A549 (cell line): ENCODE measurements at regions not wholly inside any gene's neighbourhood (a gene's known extent, or its start where the extent isn't known, plus 50 kb on each side); places are given as distances from the start of the nearest gene placed in this dataset.
A peak's percentile ranks its signal among the peaks of the same experiment; 100 is the strongest.

Source experiments
- ATAC-seq, 2 experiments: fragments of 200-7000 bp in 1 of 2; fragments of >200 bp in 1 of 2; cut with Nextera tagmentation in 1 of 2; cut with Tn5 transposase in 1 of 2; 3 replicates each; pipeline versions ENCODE4 v1.8.0 to v1.9.1; 2018 to 2020; ENCODE audit warnings: mild to moderate bottlenecking in 1 of 2, moderate library complexity in 1 of 2
- CTCF ChIA-PET: fragments of 300-600 bp; sonication (Branson Sonifier 250); formaldehyde crosslinking; extraction: SDS; loops from one replicate; lab custom pipeline; 2021; ENCODE audit warnings: antibody characterized with exemption, inconsistent platforms; lab: Yijun Ruan, JAX
- POLR2A ChIA-PET: fragments of 350-600 bp; formaldehyde crosslinking; extraction: SDS; loops from one replicate; lab custom pipeline; 2021; ENCODE audit warnings: antibody characterized with exemption, inconsistent platforms; lab: Yijun Ruan, JAX
- DNase-seq, 2 experiments: peaks; one replicate each; pipeline versions ENCODE4 v3.0.0 to v3.0.0-alpha.2; 2011 to 2016; ENCODE audit warnings: low read depth in 1 of 2, low spot score in 1 of 2
- FAIRE-seq: peaks from 2 replicates; lab custom pipeline; 2011; peaks lifted over from hg19 to GRCh38; lab: Jason Lieb, UNC
- H3K27ac ChIP-seq, 2 experiments: fragments of >200 bp; sonication (Bioruptor Twin); formaldehyde crosslinking; 3 replicates each; pipeline ENCODE4 v1.5.1; 2016 to 2017
- H3K4me1 ChIP-seq: fragments of >200 bp; sonication (Bioruptor Twin); formaldehyde crosslinking; 3 replicates; pipeline ENCODE4 v1.6.1; 2016
- H3K4me2 ChIP-seq: fragments of >200 bp; sonication (Bioruptor Twin); formaldehyde crosslinking; 3 replicates; pipeline ENCODE4 v1.6.1; 2016
- H3K4me3 ChIP-seq: fragments of >200 bp; sonication (Bioruptor Twin); formaldehyde crosslinking; 3 replicates; pipeline ENCODE4 v1.5.1; 2016
- H3K9me3 ChIP-seq: fragments of >200 bp; sonication (Bioruptor Twin); formaldehyde crosslinking; 3 replicates; pipeline ENCODE4 v1.6.1; 2016
- CBX2 ChIP-seq: fragments of 200-600 bp; sonication (generic); IDR thresholded peaks from 2 replicates; pipeline ENCODE4 v1.6.1; 2016; ENCODE audit warnings: low read depth, mild to moderate bottlenecking, borderline replicate concordance
- CHD2 ChIP-seq: fragments of 150-350 bp; IDR thresholded peaks from 2 replicates; pipeline ENCODE4 v1.6.1; 2014; ENCODE audit warnings: low read length; ENCODE audit not compliant: partially characterized antibody
- EHF ChIP-seq: fragments of 250-450 bp; sonication (Bioruptor Pico); IDR thresholded peaks from 2 replicates; pipeline ENCODE4 v1.5.0; 2020; ENCODE audit warnings: mild to moderate bottlenecking
- HOXA7 ChIP-seq: fragments of 250-450 bp; sonication (Bioruptor Pico); IDR thresholded peaks from 2 replicates; pipeline ENCODE4 v1.5.0; 2020; ENCODE audit warnings: mild to moderate bottlenecking, moderate library complexity
- HOXB5 ChIP-seq: fragments of 250-450 bp; sonication (Bioruptor Pico); IDR thresholded peaks from 2 replicates; pipeline ENCODE4 v1.5.0; 2020; ENCODE audit warnings: mild to moderate bottlenecking, moderate library complexity
- MAFK ChIP-seq: fragments of 450-650 bp; IDR thresholded peaks from 2 replicates; pipeline ENCODE4 v1.6.1; 2014; ENCODE audit not compliant: partially characterized antibody
- NFE2L2 ChIP-seq: fragments of 150-350 bp; conservative IDR thresholded peaks from 2 replicates; pipeline ENCODE4 v1.6.1; 2014; ENCODE audit warnings: low read length
- PHF8 ChIP-seq: fragments of 200-600 bp; sonication (generic); IDR thresholded peaks from 2 replicates; pipeline ENCODE4 v1.6.1; 2016; ENCODE audit warnings: low read depth, mild to moderate bottlenecking, antibody characterized with exemption, moderate library complexity, borderline replicate concordance
- POLR2A ChIP-seq: IDR thresholded peaks from 2 replicates; pipeline ENCODE4 v1.6.1; 2012; ENCODE audit warnings: mild to moderate bottlenecking, low read length
- POLR2AphosphoS2 ChIP-seq: conservative IDR thresholded peaks from 2 replicates; pipeline ENCODE4 v1.6.1; 2012; ENCODE audit warnings: low read length, improper control_type of control experiment, inconsistent platforms
- RAD21 ChIP-seq, 2 experiments: fragments of >200 bp in 1 of 2; sonication (Bioruptor Twin) in 1 of 2; formaldehyde crosslinking in 1 of 2; IDR thresholded peaks in 1 of 2; conservative IDR thresholded peaks in 1 of 2; 2 replicates in 1 of 2; 3 replicates in 1 of 2; pipeline ENCODE4 v1.6.1; 2012 to 2018; ENCODE audit warnings: inconsistent platforms in 1 of 2
- RARB ChIP-seq: fragments of 250-450 bp; sonication (Bioruptor Pico); IDR thresholded peaks from 2 replicates; pipeline ENCODE4 v1.8.0; 2021; ENCODE audit warnings: mild to moderate bottlenecking, moderate library complexity
- RCOR1 ChIP-seq: fragments of 150-350 bp; IDR thresholded peaks from 2 replicates; pipeline ENCODE4 v1.6.1; 2014; ENCODE audit warnings: antibody characterized with exemption, low read length, low read depth
- SREBF2 ChIP-seq: fragments of 450-650 bp; IDR thresholded peaks from 2 replicates; pipeline ENCODE4 v1.6.1; 2014; ENCODE audit warnings: mild to moderate bottlenecking, moderate library complexity
- ZC3H11A ChIP-seq: fragments of 450-650 bp; IDR thresholded peaks from 2 replicates; pipeline ENCODE4 v1.6.1; 2014; ENCODE audit warnings: antibody characterized with exemption, mild to moderate bottlenecking
- ZSCAN20 ChIP-seq: fragments of 250-450 bp; sonication (Bioruptor Pico); IDR thresholded peaks from 2 replicates; pipeline ENCODE4 v1.8.0; 2022; ENCODE audit warnings: mild to moderate bottlenecking, moderate library complexity
- WGBS: methylation state at CpG from one replicate; pipeline ENCODE4 v1.1.6; 2017; ENCODE audit errors: missing lambda C conversion rate; 5-methylcytosine and 5-hydroxymethylcytosine counted together
- TF ChIP-seq, protein P1 (sequence below): IDR thresholded peaks from 2 replicates; pipeline ENCODE4 v1.6.1; 2012; ENCODE audit warnings: low read depth, borderline replicate concordance
- TF ChIP-seq, protein P2 (sequence below): fragments of 200-600 bp; sonication (generic); IDR thresholded peaks from 2 replicates; pipeline ENCODE4 v1.6.1; 2016; ENCODE audit warnings: antibody characterized with exemption, mild to moderate bottlenecking, moderate library complexity
- TF ChIP-seq, protein P3 (sequence below): fragments of >200 bp; sonication (Bioruptor Twin); formaldehyde crosslinking; IDR thresholded peaks from 2 replicates; pipeline ENCODE4 v1.6.1; 2016
- TF ChIP-seq, protein P4 (sequence below): fragments of >200 bp; sonication (Bioruptor Twin); formaldehyde crosslinking; IDR thresholded peaks from 3 replicates; pipeline ENCODE4 v1.5.1; 2016
- TF ChIP-seq, protein P5 (sequence below): fragments of 250-450 bp; sonication (Bioruptor Pico); IDR thresholded peaks from 2 replicates; pipeline ENCODE4 v1.5.0; 2020; ENCODE audit warnings: low read depth, mild to moderate bottlenecking, moderate library complexity

DNA sequence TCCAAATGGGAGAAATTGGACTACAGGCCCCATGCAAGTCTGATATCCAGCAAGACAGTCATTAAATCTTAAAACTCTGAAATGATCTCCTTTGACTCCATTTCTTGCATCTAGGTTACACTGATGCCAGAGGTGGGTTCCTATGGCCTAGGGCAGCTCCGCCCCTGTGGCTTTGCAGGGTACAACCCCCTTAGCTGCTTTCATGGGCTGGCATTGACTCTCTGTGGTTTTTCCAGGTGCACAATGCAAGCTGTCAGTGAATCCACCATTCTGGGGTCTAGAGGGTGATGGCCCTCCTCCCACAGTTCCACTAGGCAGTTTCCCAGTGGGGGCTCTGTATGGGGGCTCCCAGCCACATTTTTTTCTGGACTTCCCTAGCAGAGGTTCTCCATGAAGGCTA lies 228.5 kb upstream of the ADAMTS3 start:
- no peaks in the 10 kb centered on the region for H3K9me3 ChIP-seq
- H3K4me1 ChIP-seq, result no peaks in the 10 kb centered on the region
- ATAC-seq, result no peak
- POLR2A ChIA-PET, result no interaction called here
- no peak overlapping the region for H3K4me2 ChIP-seq
- no CpG with 5 or more reads among the region's 1 CpG for WGBS
- H3K4me3 ChIP-seq, result no peak overlapping the region
- no peak overlapping the region for H3K27ac ChIP-seq
- CTCF ChIA-PET, result no interaction called here
- DNase-seq, result no peak
- FAIRE-seq, result no peak
- TF ChIP-seq RCOR1 (no peak), NFE2L2 (no peak), POLR2AphosphoS2 (no peak), POLR2A (no peak), ZSCAN20 (CRISPR knock-in tag) (no peak), SREBF2 (no peak), RAD21 (conservative IDR thresholded peaks at IDR 0.05 in 1 of 2, IDR thresholded peaks at IDR 0.05 in 1 of 2) (no peak), CBX2 (no peak), CHD2 (no peak), RARB (CRISPR knock-in tag) (no peak), ZC3H11A (no peak), HOXA7 (CRISPR knock-in tag) (no peak)
- TF ChIP-seq, protein P1, sequence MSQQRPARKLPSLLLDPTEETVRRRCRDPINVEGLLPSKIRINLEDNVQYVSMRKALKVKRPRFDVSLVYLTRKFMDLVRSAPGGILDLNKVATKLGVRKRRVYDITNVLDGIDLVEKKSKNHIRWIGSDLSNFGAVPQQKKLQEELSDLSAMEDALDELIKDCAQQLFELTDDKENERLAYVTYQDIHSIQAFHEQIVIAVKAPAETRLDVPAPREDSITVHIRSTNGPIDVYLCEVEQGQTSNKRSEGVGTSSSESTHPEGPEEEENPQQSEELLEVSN, result no peak
- TF ChIP-seq, protein P2, sequence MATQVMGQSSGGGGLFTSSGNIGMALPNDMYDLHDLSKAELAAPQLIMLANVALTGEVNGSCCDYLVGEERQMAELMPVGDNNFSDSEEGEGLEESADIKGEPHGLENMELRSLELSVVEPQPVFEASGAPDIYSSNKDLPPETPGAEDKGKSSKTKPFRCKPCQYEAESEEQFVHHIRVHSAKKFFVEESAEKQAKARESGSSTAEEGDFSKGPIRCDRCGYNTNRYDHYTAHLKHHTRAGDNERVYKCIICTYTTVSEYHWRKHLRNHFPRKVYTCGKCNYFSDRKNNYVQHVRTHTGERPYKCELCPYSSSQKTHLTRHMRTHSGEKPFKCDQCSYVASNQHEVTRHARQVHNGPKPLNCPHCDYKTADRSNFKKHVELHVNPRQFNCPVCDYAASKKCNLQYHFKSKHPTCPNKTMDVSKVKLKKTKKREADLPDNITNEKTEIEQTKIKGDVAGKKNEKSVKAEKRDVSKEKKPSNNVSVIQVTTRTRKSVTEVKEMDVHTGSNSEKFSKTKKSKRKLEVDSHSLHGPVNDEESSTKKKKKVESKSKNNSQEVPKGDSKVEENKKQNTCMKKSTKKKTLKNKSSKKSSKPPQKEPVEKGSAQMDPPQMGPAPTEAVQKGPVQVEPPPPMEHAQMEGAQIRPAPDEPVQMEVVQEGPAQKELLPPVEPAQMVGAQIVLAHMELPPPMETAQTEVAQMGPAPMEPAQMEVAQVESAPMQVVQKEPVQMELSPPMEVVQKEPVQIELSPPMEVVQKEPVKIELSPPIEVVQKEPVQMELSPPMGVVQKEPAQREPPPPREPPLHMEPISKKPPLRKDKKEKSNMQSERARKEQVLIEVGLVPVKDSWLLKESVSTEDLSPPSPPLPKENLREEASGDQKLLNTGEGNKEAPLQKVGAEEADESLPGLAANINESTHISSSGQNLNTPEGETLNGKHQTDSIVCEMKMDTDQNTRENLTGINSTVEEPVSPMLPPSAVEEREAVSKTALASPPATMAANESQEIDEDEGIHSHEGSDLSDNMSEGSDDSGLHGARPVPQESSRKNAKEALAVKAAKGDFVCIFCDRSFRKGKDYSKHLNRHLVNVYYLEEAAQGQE, result no peak
- TF ChIP-seq, protein P3, sequence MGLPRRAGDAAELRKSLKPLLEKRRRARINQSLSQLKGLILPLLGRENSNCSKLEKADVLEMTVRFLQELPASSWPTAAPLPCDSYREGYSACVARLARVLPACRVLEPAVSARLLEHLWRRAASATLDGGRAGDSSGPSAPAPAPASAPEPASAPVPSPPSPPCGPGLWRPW, result no peak
- TF ChIP-seq, protein P4, sequence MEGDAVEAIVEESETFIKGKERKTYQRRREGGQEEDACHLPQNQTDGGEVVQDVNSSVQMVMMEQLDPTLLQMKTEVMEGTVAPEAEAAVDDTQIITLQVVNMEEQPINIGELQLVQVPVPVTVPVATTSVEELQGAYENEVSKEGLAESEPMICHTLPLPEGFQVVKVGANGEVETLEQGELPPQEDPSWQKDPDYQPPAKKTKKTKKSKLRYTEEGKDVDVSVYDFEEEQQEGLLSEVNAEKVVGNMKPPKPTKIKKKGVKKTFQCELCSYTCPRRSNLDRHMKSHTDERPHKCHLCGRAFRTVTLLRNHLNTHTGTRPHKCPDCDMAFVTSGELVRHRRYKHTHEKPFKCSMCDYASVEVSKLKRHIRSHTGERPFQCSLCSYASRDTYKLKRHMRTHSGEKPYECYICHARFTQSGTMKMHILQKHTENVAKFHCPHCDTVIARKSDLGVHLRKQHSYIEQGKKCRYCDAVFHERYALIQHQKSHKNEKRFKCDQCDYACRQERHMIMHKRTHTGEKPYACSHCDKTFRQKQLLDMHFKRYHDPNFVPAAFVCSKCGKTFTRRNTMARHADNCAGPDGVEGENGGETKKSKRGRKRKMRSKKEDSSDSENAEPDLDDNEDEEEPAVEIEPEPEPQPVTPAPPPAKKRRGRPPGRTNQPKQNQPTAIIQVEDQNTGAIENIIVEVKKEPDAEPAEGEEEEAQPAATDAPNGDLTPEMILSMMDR, result no peak
- TF ChIP-seq, all 56 proteins: peak for 0

DNA sequence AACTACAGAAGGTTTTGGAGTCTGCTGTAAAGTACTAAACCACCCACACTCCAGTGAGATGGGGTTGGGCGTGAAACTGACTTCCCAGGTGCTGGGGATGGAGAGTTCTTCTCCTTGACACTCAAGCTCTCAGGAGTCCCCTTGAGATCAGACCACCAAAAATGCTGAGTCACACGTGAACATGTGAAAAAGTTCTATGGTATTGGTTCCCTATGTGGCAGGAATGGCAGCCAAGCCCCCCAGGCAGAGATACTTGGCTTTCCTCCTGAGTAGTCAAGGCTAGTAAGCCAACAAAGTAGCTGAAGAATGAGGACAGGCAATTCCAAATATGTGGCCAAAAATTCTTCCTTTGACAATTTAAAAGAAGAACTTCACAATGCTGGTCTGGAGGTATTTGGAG lies 222.0 kb upstream of the ADAMTS3 start:
- no peak overlapping the region for H3K27ac ChIP-seq
- DNase-seq (no peak), FAIRE-seq (no peak), ATAC-seq (no peak)
- H3K4me2 ChIP-seq, result no peak overlapping the region
- no peaks in the 10 kb centered on the region for H3K9me3 ChIP-seq
- ChIA-PET POLR2A (no interaction called here), CTCF (no interaction called here)
- H3K4me3 ChIP-seq, result no peak overlapping the region
- TF ChIP-seq ZC3H11A (no peak), NFE2L2 (peak; percentile 66; the same call in 1 of the 2 replicates), MAFK (peak; percentile 71)
- 18% methylated on average over 2 of the region's 2 CpGs for WGBS
- H3K4me1 ChIP-seq, result no peaks in the 10 kb centered on the region

DNA sequence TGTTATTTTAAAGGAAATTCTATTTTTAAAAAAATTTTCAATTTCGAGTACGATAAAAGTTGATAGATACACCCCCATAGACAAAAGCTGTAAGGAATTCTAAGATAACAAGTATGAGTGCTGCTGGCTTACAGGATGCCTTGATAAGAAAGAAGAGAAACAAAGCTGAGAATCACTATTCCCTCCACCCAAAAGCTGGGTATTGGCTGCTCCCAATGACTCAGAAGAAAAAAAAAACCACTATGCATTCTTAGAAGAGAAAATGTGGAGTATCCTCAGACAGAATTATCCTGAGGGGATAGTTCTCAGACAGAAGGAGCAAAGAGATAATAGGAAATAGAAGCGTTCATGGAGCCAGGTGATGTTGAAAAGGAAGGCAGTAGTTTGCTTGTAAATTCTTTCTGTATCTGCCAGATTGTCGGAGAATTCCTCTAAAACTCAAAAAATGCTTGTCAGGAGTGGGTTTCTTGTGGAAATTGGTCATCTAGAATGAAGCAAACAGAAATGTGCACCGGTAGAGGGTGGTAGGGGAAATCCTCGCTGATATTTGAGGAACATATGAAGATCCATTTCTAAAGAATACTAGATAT lies 217.5 kb upstream of the ADAMTS3 start:
- ATAC-seq, result no peak

More for the DNA sequence above, 217.5 kb upstream of the ADAMTS3 start:
- FAIRE-seq (no peak), DNase-seq (no peak)
- Histone ChIP-seq H3K4me3 (no peak overlapping the region), H3K4me2 (no peak overlapping the region), H3K27ac (no peak overlapping the region), H3K9me3 (no peaks in the 10 kb centered on the region), H3K4me1 (no peaks in the 10 kb centered on the region)
- 13% methylated on average over 6 of the region's 6 CpGs for WGBS
- no peak for TF ChIP-seq EHF (CRISPR knock-in tag)
- no peak for TF ChIP-seq HOXB5 (CRISPR knock-in tag)
- no peak for TF ChIP-seq PHF8
- TF ChIP-seq, protein P5, sequence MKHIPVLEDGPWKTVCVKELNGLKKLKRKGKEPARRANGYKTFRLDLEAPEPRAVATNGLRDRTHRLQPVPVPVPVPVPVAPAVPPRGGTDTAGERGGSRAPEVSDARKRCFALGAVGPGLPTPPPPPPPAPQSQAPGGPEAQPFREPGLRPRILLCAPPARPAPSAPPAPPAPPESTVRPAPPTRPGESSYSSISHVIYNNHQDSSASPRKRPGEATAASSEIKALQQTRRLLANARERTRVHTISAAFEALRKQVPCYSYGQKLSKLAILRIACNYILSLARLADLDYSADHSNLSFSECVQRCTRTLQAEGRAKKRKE (CRISPR knock-in tag), result no peak
- ChIA-PET POLR2A (no interaction called here), CTCF (interaction anchor here (0.6 kb wide), 1 partner anchor 62 kb away, joined by 5 read pairs; no protein-coding TSS in a partner anchor)
